Heart right ventricle (tissue), 16 donors: ENCODE measurements at regions not wholly inside any gene's neighbourhood (a gene's known extent, or its start where the extent isn't known, plus 50 kb on each side); places are given as distances from the start of the nearest gene placed in this dataset.

Source experiments
- ATAC-seq, 8 donors: fragments of 200-7000 bp; cut with Tn5 transposase; one replicate each; pipeline ENCODE4 v1.9.1; 2020; ENCODE audit warnings: mild to moderate bottlenecking in 8 of 8, moderate library complexity in 8 of 8, moderate number of reproducible peaks in 1 of 8
- DNase-seq, 2 donors: peaks; one replicate each; pipeline ENCODE4 v3.0.0-alpha.2; 2020
- H3K27ac ChIP-seq, 10 donors: fragments of 200-600 bp; sonication (generic) in 2 of 10; one replicate each; pipeline versions ENCODE4 v1.5.0 to v1.8.0; 2020 to 2022; ENCODE audit warnings: mild to moderate bottlenecking in 3 of 10
- H3K27me3 ChIP-seq, 7 donors: fragments of 200-600 bp; one replicate each; pipeline ENCODE4 v1.8.0; 2021 to 2022; ENCODE audit warnings: mild to moderate bottlenecking in 2 of 7
- H3K36me3 ChIP-seq, 9 donors: fragments of 200-600 bp; sonication (generic) in 1 of 9; one replicate each; pipeline versions ENCODE4 v1.5.0 to v1.8.0; 2020 to 2022; ENCODE audit warnings: mild to moderate bottlenecking in 2 of 9
- H3K4me1 ChIP-seq, 9 donors: fragments of 200-600 bp; sonication (generic) in 1 of 9; one replicate each; pipeline versions ENCODE4 v1.5.0 to v1.8.0; 2020 to 2022; ENCODE audit warnings: mild to moderate bottlenecking in 4 of 9
- H3K4me3 ChIP-seq, 10 donors: fragments of 200-600 bp; sonication (generic) in 2 of 10; one replicate each; pipeline versions ENCODE4 v1.5.0 to v1.8.0; 2020 to 2022; ENCODE audit warnings: mild to moderate bottlenecking in 7 of 10, moderate library complexity in 2 of 10
- H3K9me3 ChIP-seq, 11 donors: fragments of 200-600 bp in 10 of 11; sonication (generic) in 2 of 11; one replicate each; pipeline versions ENCODE4 v1.5.0 to v1.8.0; 2013 to 2022; ENCODE audit warnings: mild to moderate bottlenecking in 2 of 11, control low read depth in 1 of 11, moderate library complexity in 1 of 11
- CTCF ChIP-seq, 9 donors: fragments of 200-600 bp; sonication (generic) in 2 of 9; IDR thresholded peaks; one replicate each; pipeline versions ENCODE4 v1.5.0 to v1.8.0; 2021 to 2022; ENCODE audit warnings: antibody characterized with exemption in 9 of 9, mild to moderate bottlenecking in 5 of 9, moderate library complexity in 1 of 9
- WGBS, 2 donors: extraction: QIAGEN DNeasy Blood & Tissue Kit; methylation state at CpG; one replicate each; pipeline ENCODE4 v1.1.7; 2013; ENCODE audit warnings: inconsistent platforms in 1 of 2; 5-methylcytosine and 5-hydroxymethylcytosine counted together
- intact Hi-C, 10 donors: fragments of 100-400 bp; cut with DNase I; formaldehyde crosslinking; loops; one replicate each; pipeline versions ENCODE4 v1.11.1 to v1.14.2; 2022
- donor health status: Arrhythmogenic right ventricular cardiomyopathy.
- donor health status: ischemic (EF 13 %, LVEDD 7.1; RV severe dilation, severe dysfunction).
- donor health status: healthy with polysubstance abuse.
- donor health status: DM: no; HTN: yes; CAD: no.
- donor health status: DM: no; HTN: no; CAD: no.
- donor health status: ischemic (EF 25% LVEDD 6.9; RV normal size, moderate dysfunction).
- donor health status: ischemic (EF 25% LVEDD 5.7; RV mildly dilated, moderate dysfunction).
- donor health status: healthy.
- donor health status: DM: yes; HTN: yes; CAD: no.
- donor health status: Ischemic cardiomyopathy.
- donor health status: ischemic (EF 35%, LVEDD 5.7; RV mildly dilated, moderate dysfunction).
- donor health status: nonischemic (EF 11% LVEDD 7.7; RV severe dilation, severe dysfunction).
- donor health status: DM: yes; HTN: yes; CAD: no.
- donor health status: PGD.
- donor health status: ischemic (EF 29% LVEDD 5.4; RV normal size, mild dysfunction).
- donor health status: nonischemic (EF 23%, LVEDD 6.1; RV moderate dilation, normal function).

- Histone ChIP-seq H3K4me1 (no peaks in the 10 kb centered on the region), H3K36me3 (no peaks in the 10 kb centered on the region), H3K9me3 (peaks cover 0 to 10% (median 0%) of the 10 kb centered on the region in 11 donors), H3K27me3 (no peaks in the 10 kb centered on the region), H3K27ac (no peak overlapping the region), H3K4me3 (no peak overlapping the region)
- intact Hi-C loops, result no loop called here
- no peak for ATAC-seq
- TF ChIP-seq CTCF (IDR thresholded peaks at IDR 0.05), result no peak
- WGBS, 2 donors, result 89% methylated on average over 2 of the region's 2 CpGs
- DNase-seq, result no peak
These were observed 88.5 kb upstream of the PTCHD4 start for GRCh38 chr6:48199499-48199898.

GRCh38 chr6:48197941-48198340, 86.9 kb upstream of the PTCHD4 start:
- Histone ChIP-seq H3K27ac (no peak overlapping the region), H3K27me3 (no peaks in the 10 kb centered on the region), H3K36me3 (no peaks in the 10 kb centered on the region), H3K9me3 (peaks cover 0 to 6% (median 0%) of the 10 kb centered on the region in 11 donors), H3K4me1 (no peaks in the 10 kb centered on the region), H3K4me3 (no peak overlapping the region)
- intact Hi-C loops, result no loop called here
- TF ChIP-seq CTCF (IDR thresholded peaks at IDR 0.05), result no peak
- DNase-seq, result no peak
- no peak for ATAC-seq
- WGBS, 2 donors, result 80 to 84% methylated on average over 2 of the region's 2 CpGs

GRCh38 chr6:48194596-48195295, 83.7 kb upstream of the PTCHD4 start:
- no peak overlapping the region for H3K4me3 ChIP-seq
- no peak for TF ChIP-seq CTCF (IDR thresholded peaks at IDR 0.05)
- ATAC-seq (no peak), DNase-seq (no peak)
- no peaks in the 10 kb centered on the region for H3K27me3 ChIP-seq
- H3K9me3 ChIP-seq, result peaks cover 0 to 5% (median 0%) of the 10 kb centered on the region in 11 donors
- H3K27ac ChIP-seq, result no peak overlapping the region
- H3K36me3 ChIP-seq, result no peaks in the 10 kb centered on the region
- WGBS, 2 donors, result 90 to 95% methylated on average over 7 of the region's 7 CpGs
- intact Hi-C loops, result no loop called here
- H3K4me1 ChIP-seq, result no peaks in the 10 kb centered on the region

- DNase-seq (no peak), ATAC-seq (no peak)
- H3K27ac ChIP-seq, result no peak overlapping the region
- TF ChIP-seq CTCF (IDR thresholded peaks at IDR 0.05), result no peak
- H3K4me3 ChIP-seq, result no peak overlapping the region
- no peaks in the 10 kb centered on the region for H3K27me3 ChIP-seq
- no peaks in the 10 kb centered on the region for H3K4me1 ChIP-seq
- H3K9me3 ChIP-seq, result no peaks in the 10 kb centered on the region
- WGBS, 2 donors, result 95 to 97% methylated on average over 2 of the region's 2 CpGs
- intact Hi-C loops, result no loop called here
- no peaks in the 10 kb centered on the region for H3K36me3 ChIP-seq
These were observed 77.2 kb upstream of the PTCHD4 start for GRCh38 chr6:48188158-48188557.
